HG03108 (cell line): ENCODE measurements at regions not wholly inside any gene's neighbourhood (a gene's known extent, or its start where the extent isn't known, plus 50 kb on each side); places are given as distances from the start of the nearest gene placed in this dataset.
"Not testable (repeated sequence)": the region's sequence is repeated elsewhere in the genome, so short reads cannot be mapped to it uniquely, and the experiment has no call there.

Source experiments
- ATAC-seq: cut with Tn5 transposase; IDR thresholded peaks from one replicate; pipeline ENCODE4 v1.9.1; 2021; ENCODE audit warnings: moderate library complexity; ENCODE audit not compliant: unreplicated experiment

- ATAC-seq = no peak
Measured at GRCh38 chr6:119443993-119444641, 94.6 kb upstream of the MAN1A1 start.

GRCh38 chr6:119442776-119443184 lies 93.2 kb upstream of the MAN1A1 start:
- ATAC-seq = peak; percentile 57

- no peak for ATAC-seq
Measured at GRCh38 chr6:119440953-119441352, 91.4 kb upstream of the MAN1A1 start.

GRCh38 chr6:119436583-119436982 lies 87.0 kb upstream of the MAN1A1 start:
- ATAC-seq = no peak

- ATAC-seq = no peak
Measured at GRCh38 chr6:119431799-119432198, 82.2 kb upstream of the MAN1A1 start.

- ATAC-seq = no peak
Measured at GRCh38 chr6:119430805-119431204, 81.2 kb upstream of the MAN1A1 start.

- ATAC-seq = no peak
Measured at GRCh38 chr6:119428633-119429032, 79.1 kb upstream of the MAN1A1 start.

- ATAC-seq = no peak
Measured at GRCh38 chr6:119426619-119427018, 77.1 kb upstream of the MAN1A1 start.

GRCh38 chr6:119423996-119424395 lies 74.4 kb upstream of the MAN1A1 start:
- no peak for ATAC-seq

- not testable (repeated sequence) for ATAC-seq
Measured at GRCh38 chr6:119418084-119418483, 68.5 kb upstream of the MAN1A1 start.

GRCh38 chr6:119407156-119407555 lies 57.6 kb upstream of the MAN1A1 start:
- no peak for ATAC-seq

- not testable (repeated sequence) for ATAC-seq
Measured at GRCh38 chr6:119405114-119405513, 55.6 kb upstream of the MAN1A1 start.
